NCI-H345 (cell line): ENCODE measurements at regions not wholly inside any gene's neighbourhood (a gene's known extent, or its start where the extent isn't known, plus 50 kb on each side); places are given as distances from the start of the nearest gene placed in this dataset.

ENCODE experiments used
- DNase-seq: peaks from one replicate; lab custom pipeline; 2025; lab: John Stamatoyannopoulos, UW

GRCh38 chr13:109516186-109516585 lies 270.2 kb downstream of the IRS2 start:
- DNase-seq: no peak

- no peak for DNase-seq
These were observed 276.4 kb downstream of the IRS2 start for GRCh38 chr13:109510013-109510412.

- no peak for DNase-seq
These were observed 277.1 kb downstream of the IRS2 start for GRCh38 chr13:109509154-109509900.

- DNase-seq: no peak
These were observed 286.1 kb downstream of the IRS2 start for GRCh38 chr13:109500146-109500773.

- no peak for DNase-seq
These were observed 288.5 kb downstream of the IRS2 start for GRCh38 chr13:109497917-109498316.

- no peak for DNase-seq
These were observed 290.2 kb downstream of the IRS2 start for GRCh38 chr13:109496216-109496615.

- DNase-seq: no peak
These were observed 291.4 kb downstream of the IRS2 start for GRCh38 chr13:109494925-109495369.

- DNase-seq: no peak
These were observed 301.1 kb downstream of the IRS2 start for GRCh38 chr13:109485136-109485794.

- DNase-seq: no peak
These were observed 303.1 kb downstream of the IRS2 start for GRCh38 chr13:109483284-109483683.

- no peak for DNase-seq
These were observed 305.3 kb downstream of the IRS2 start for GRCh38 chr13:109481040-109481439.

GRCh38 chr13:109480011-109480955 lies 306.1 kb downstream of the IRS2 start:
- no peak for DNase-seq

- no peak for DNase-seq
These were observed 306.8 kb downstream of the IRS2 start for GRCh38 chr13:109479534-109479933.

GRCh38 chr13:109476001-109476400 lies 310.4 kb downstream of the IRS2 start:
- DNase-seq: no peak

- no peak for DNase-seq
These were observed 318.3 kb downstream of the IRS2 start for GRCh38 chr13:109468123-109468522.

GRCh38 chr13:109465148-109465547 lies 321.2 kb downstream of the IRS2 start:
- DNase-seq: no peak

GRCh38 chr13:109454167-109454917 lies 332.0 kb downstream of the IRS2 start:
- no peak for DNase-seq

- no peak for DNase-seq
These were observed 334.7 kb downstream of the IRS2 start for GRCh38 chr13:109451726-109452125.

- DNase-seq: no peak
These were observed 337.8 kb downstream of the IRS2 start for GRCh38 chr13:109448629-109449028.

GRCh38 chr13:109447667-109448066 lies 338.7 kb downstream of the IRS2 start:
- DNase-seq: no peak

GRCh38 chr13:109440320-109440719 lies 346.1 kb downstream of the IRS2 start:
- no peak for DNase-seq

- no peak for DNase-seq
These were observed 346.6 kb downstream of the IRS2 start for GRCh38 chr13:109439813-109440212.
